Trophoblast cell (in vitro differentiated cells and primary cell): ENCODE measurements at regions not wholly inside any gene's neighbourhood (a gene's known extent, or its start where the extent isn't known, plus 50 kb on each side); places are given as distances from the start of the nearest gene placed in this dataset.
"Not testable (repeated sequence)": the region's sequence is repeated elsewhere in the genome, so short reads cannot be mapped to it uniquely, and the experiment has no call there.

Experiments
- DNase-seq, 2 donors: peaks; one replicate each; pipeline ENCODE4 v3.0.0-alpha.2; 2016
- H2AFZ ChIP-seq: 2 replicates; pipeline ENCODE4 v1.6.1; 2013; ENCODE audit warnings: low read length, moderate library complexity, mild to moderate bottlenecking; ENCODE audit not compliant: insufficient read depth, poor library complexity
- H2AK5ac ChIP-seq: 2 replicates; pipeline ENCODE4 v1.6.1; 2013; ENCODE audit warnings: mild to moderate bottlenecking, low read length
- H2BK120ac ChIP-seq: 2 replicates; pipeline ENCODE4 v1.6.1; 2013; ENCODE audit warnings: low read length, mild to moderate bottlenecking, moderate library complexity; ENCODE audit not compliant: insufficient read depth, poor library complexity
- H2BK12ac ChIP-seq: 2 replicates; pipeline ENCODE4 v1.6.1; 2013; ENCODE audit warnings: mild to moderate bottlenecking, low read length, moderate library complexity
- H2BK5ac ChIP-seq: 2 replicates; pipeline ENCODE4 v1.6.1; 2013; ENCODE audit warnings: low read length, low read depth, moderate library complexity, mild to moderate bottlenecking; ENCODE audit not compliant: poor library complexity
- H3K14ac ChIP-seq: 2 replicates; pipeline ENCODE4 v1.6.1; 2013; ENCODE audit warnings: mild to moderate bottlenecking, low read length
- H3K18ac ChIP-seq: 2 replicates; pipeline ENCODE4 v1.6.1; 2013; ENCODE audit warnings: mild to moderate bottlenecking, low read length
- H3K23ac ChIP-seq: 2 replicates; pipeline ENCODE4 v1.6.1; 2013; ENCODE audit warnings: low read length
- H3K27ac ChIP-seq: 2 replicates; pipeline ENCODE4 v1.5.1; 2013; ENCODE audit warnings: low read depth, mild to moderate bottlenecking, inconsistent platforms, low read length, moderate library complexity
- H3K27me3 ChIP-seq: 2 replicates; pipeline ENCODE4 v1.6.1; 2013; ENCODE audit warnings: inconsistent platforms, mild to moderate bottlenecking, low read length, moderate library complexity; ENCODE audit not compliant: insufficient read depth
- H3K36me3 ChIP-seq, 2 experiments: 1 replicate in 1 of 2; 2 replicates in 1 of 2; pipeline ENCODE4 v1.6.1; 2013; ENCODE audit warnings: low read length in 2 of 2, mild to moderate bottlenecking in 2 of 2, moderate library complexity in 1 of 2; ENCODE audit not compliant: insufficient read depth in 2 of 2, control insufficient read depth in 1 of 2
- H3K4ac ChIP-seq: 2 replicates; pipeline ENCODE4 v1.6.1; 2013; ENCODE audit warnings: low read depth, mild to moderate bottlenecking, low read length, moderate library complexity
- H3K4me1 ChIP-seq, 2 experiments: 1 replicate in 1 of 2; 2 replicates in 1 of 2; pipeline ENCODE4 v1.6.1; 2013; ENCODE audit warnings: low read length in 2 of 2, mild to moderate bottlenecking in 2 of 2, moderate library complexity in 1 of 2; ENCODE audit not compliant: insufficient read depth in 2 of 2, control insufficient read depth in 1 of 2
- H3K4me2 ChIP-seq: 2 replicates; pipeline ENCODE4 v1.6.1; 2013; ENCODE audit warnings: inconsistent platforms, mild to moderate bottlenecking, low read length, moderate library complexity
- H3K4me3 ChIP-seq: 2 replicates; pipeline ENCODE4 v1.5.1; 2013; ENCODE audit warnings: mild to moderate bottlenecking, low read depth, low read length, inconsistent platforms
- H3K79me1 ChIP-seq: one replicate; pipeline ENCODE4 v1.6.1; 2013; ENCODE audit warnings: low read length
- H3K79me2 ChIP-seq: 2 replicates; pipeline ENCODE4 v1.6.1; 2013; ENCODE audit warnings: low read length, mild to moderate bottlenecking; ENCODE audit not compliant: control insufficient read depth, insufficient read depth, poor library complexity
- H3K9ac ChIP-seq: 2 replicates; pipeline ENCODE4 v1.6.1; 2013; ENCODE audit warnings: mild to moderate bottlenecking, low read length
- H3K9me3 ChIP-seq: 2 replicates; pipeline ENCODE4 v1.6.1; 2013; ENCODE audit warnings: low read depth, mild to moderate bottlenecking, control low read depth, inconsistent platforms, low read length; ENCODE audit not compliant: insufficient read depth
- H4K12ac ChIP-seq: 2 replicates; pipeline ENCODE4 v1.6.1; 2013; ENCODE audit warnings: low read depth, mild to moderate bottlenecking, low read length, moderate library complexity
- H4K8ac ChIP-seq: 2 replicates; pipeline ENCODE4 v1.6.1; 2013; ENCODE audit warnings: low read depth, mild to moderate bottlenecking, low read length, moderate library complexity
- H4K91ac ChIP-seq: one replicate; pipeline ENCODE4 v1.6.1; 2013; ENCODE audit warnings: low read depth, mild to moderate bottlenecking, low read length, moderate library complexity
- WGBS: extraction: QIAGEN DNeasy Blood & Tissue Kit; methylation state at CpG from one replicate; pipeline ENCODE4 v1.1.7; 2013; ENCODE audit warnings: missing lambda C conversion rate; ENCODE audit not compliant: insufficient read length, insufficient coverage; ENCODE audit errors: extremely low coverage; 5-methylcytosine and 5-hydroxymethylcytosine counted together

DNA sequence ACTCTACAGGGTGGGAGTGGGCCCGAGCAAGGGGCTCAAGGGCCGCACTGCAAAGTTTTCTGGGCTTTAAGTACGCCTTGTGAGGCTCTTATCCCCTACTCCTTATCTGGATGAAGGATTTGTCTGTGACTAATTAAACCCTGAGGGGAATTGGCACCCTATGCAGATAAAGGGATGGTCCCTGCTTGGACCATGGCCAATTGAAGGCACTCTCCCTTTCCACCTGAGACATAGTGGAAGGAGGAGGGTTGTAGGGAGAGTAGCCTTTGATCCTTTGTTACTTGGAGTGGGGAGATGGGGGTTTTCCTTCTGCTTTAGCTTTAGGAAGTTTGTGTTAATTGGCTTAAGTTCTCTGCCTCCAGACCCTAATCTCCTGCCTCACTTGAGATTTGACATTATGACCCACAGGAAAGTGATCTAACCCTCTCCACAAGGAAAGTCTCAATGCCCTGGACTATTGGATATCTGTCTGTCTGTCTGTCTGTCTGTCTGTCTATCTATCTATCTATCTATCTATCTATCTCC lies 1158.8 kb upstream of the SORCS1 start:
- Histone ChIP-seq H4K91ac (no peak overlapping the region), H2BK12ac (no peak overlapping the region), H2BK120ac (no peak overlapping the region), H4K12ac (no peak overlapping the region), H4K8ac (no peak overlapping the region), H3K27me3 (no peaks in the 10 kb centered on the region), H3K4ac (no peak overlapping the region), H3K4me1 (no peaks in the 10 kb centered on the region), H3K36me3 (no peaks in the 10 kb centered on the region), H3K79me2 (no peaks in the 10 kb centered on the region), H3K14ac (no peak overlapping the region), H3K4me2 (no peak overlapping the region), H3K79me1 (no peaks in the 10 kb centered on the region), H3K4me3 (no peak overlapping the region), H2AFZ (no peak overlapping the region), H3K9ac (no peak overlapping the region), H3K23ac (no peak overlapping the region), H2BK5ac (no peak overlapping the region), H3K9me3 (no peaks in the 10 kb centered on the region), H3K18ac (no peak overlapping the region), H2AK5ac (no peak overlapping the region), H3K27ac (no peak overlapping the region)
- WGBS: no CpG with 5 or more reads among the region's 3 CpGs
- no peak for DNase-seq

GRCh38 chr10:108319434-108320222 lies 1155.1 kb upstream of the SORCS1 start:
- Histone ChIP-seq H2AK5ac (no peak overlapping the region), H3K18ac (no peak overlapping the region), H3K9ac (no peak overlapping the region), H3K9me3 (no peaks in the 10 kb centered on the region), H3K4me2 (no peak overlapping the region), H3K4ac (no peak overlapping the region), H3K27me3 (no peaks in the 10 kb centered on the region), H3K36me3 (no peaks in the 10 kb centered on the region), H3K4me1 (no peaks in the 10 kb centered on the region), H2AFZ (no peak overlapping the region), H3K14ac (no peak overlapping the region), H4K91ac (no peak overlapping the region), H2BK12ac (no peak overlapping the region), H4K12ac (no peak overlapping the region), H3K79me1 (no peaks in the 10 kb centered on the region), H4K8ac (no peak overlapping the region), H2BK5ac (no peak overlapping the region), H3K4me3 (no peak overlapping the region), H2BK120ac (no peak overlapping the region), H3K79me2 (no peaks in the 10 kb centered on the region), H3K23ac (no peak overlapping the region), H3K27ac (no peak overlapping the region)
- no peak for DNase-seq
- WGBS: no CpG with 5 or more reads among the region's 6 CpGs

DNA sequence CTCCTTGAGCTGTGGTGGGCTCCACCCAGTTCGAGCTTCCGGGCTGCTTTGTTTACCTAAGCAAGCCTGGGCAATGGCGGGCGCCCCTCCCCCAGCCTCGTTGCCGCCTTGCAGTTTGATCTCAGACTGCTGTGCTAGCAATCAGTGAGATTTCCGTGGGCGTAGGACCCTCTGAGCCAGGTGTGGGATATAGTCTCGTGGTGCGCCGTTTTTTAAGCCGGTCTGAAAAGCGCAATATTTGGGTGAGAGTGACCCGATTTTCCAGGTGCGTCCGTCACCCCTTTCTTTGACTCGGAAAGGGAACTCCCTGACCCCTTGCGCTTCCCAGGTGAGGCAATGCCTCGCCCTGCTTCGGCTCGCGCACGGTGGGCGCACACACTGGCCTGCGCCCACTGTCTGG lies 1151.1 kb upstream of the SORCS1 start:
- not testable (repeated sequence) for H3K36me3 ChIP-seq, H2BK120ac ChIP-seq, H3K27ac ChIP-seq, DNase-seq, H3K4ac ChIP-seq, H3K4me3 ChIP-seq, H3K79me1 ChIP-seq, H3K9ac ChIP-seq, H3K18ac ChIP-seq, H4K12ac ChIP-seq, H2BK5ac ChIP-seq, H3K23ac ChIP-seq, H3K4me1 ChIP-seq, H2AK5ac ChIP-seq, H3K4me2 ChIP-seq, H3K9me3 ChIP-seq, H3K79me2 ChIP-seq, H3K27me3 ChIP-seq, H2BK12ac ChIP-seq, H3K14ac ChIP-seq
- peak overlapping the region; percentile 28 for H4K91ac ChIP-seq
- peak overlapping the region; percentile 38 for H4K8ac ChIP-seq
- H2AFZ ChIP-seq: peak overlapping the region; percentile 25
- no CpG with 5 or more reads among the region's 25 CpGs for WGBS

- H3K18ac ChIP-seq: no peak overlapping the region
- no peaks in the 10 kb centered on the region for H3K79me1 ChIP-seq
- H3K4ac ChIP-seq: no peak overlapping the region
- H3K4me1 ChIP-seq: no peaks in the 10 kb centered on the region
- H3K23ac ChIP-seq: no peak overlapping the region
- H2BK12ac ChIP-seq: no peak overlapping the region
- H3K9me3 ChIP-seq: no peaks in the 10 kb centered on the region
- no peak overlapping the region for H3K27ac ChIP-seq
- no peak overlapping the region for H3K14ac ChIP-seq
- H4K12ac ChIP-seq: no peak overlapping the region
- H4K8ac ChIP-seq: no peak overlapping the region
- WGBS: no CpG with 5 or more reads among the region's 7 CpGs
- H2BK120ac ChIP-seq: no peak overlapping the region
- no peaks in the 10 kb centered on the region for H3K36me3 ChIP-seq
- H2AK5ac ChIP-seq: no peak overlapping the region
- no peak overlapping the region for H3K9ac ChIP-seq
- no peaks in the 10 kb centered on the region for H3K79me2 ChIP-seq
- no peak overlapping the region for H3K4me3 ChIP-seq
- no peak overlapping the region for H2AFZ ChIP-seq
- H4K91ac ChIP-seq: no peak overlapping the region
- H2BK5ac ChIP-seq: no peak overlapping the region
- no peaks in the 10 kb centered on the region for H3K27me3 ChIP-seq
- H3K4me2 ChIP-seq: no peak overlapping the region
- no peak for DNase-seq
Measured at GRCh38 chr10:108307925-108308312, 1143.4 kb upstream of the SORCS1 start.
